B cell (primary cell): ENCODE measurements at regions not wholly inside any gene's neighbourhood (a gene's known extent, or its start where the extent isn't known, plus 50 kb on each side); places are given as distances from the start of the nearest gene placed in this dataset.

ENCODE experiments used
- ATAC-seq: fragments of 200-7000 bp; cut with Tn5 transposase; one replicate; pipeline ENCODE4 v1.10.0; 2021; ENCODE audit warnings: low read depth, mild to moderate bottlenecking, moderate number of reproducible peaks, moderate library complexity
- CTCF ChIA-PET: fragments of 350-600 bp; sonication (Branson Sonifier 250); formaldehyde crosslinking; loops from one replicate; lab custom pipeline; 2021; ENCODE audit warnings: antibody characterized with exemption, inconsistent platforms; lab: Charles Lee
- POLR2A ChIA-PET: fragments of 350-600 bp; sonication (Branson Sonifier 250); formaldehyde crosslinking; loops from one replicate; lab custom pipeline; 2021; ENCODE audit warnings: antibody characterized with exemption; lab: Charles Lee
- DNase-seq: peaks from one replicate; pipeline ENCODE4 v3.0.0; 2013
- H2AFZ ChIP-seq: 2 replicates; pipeline ENCODE4 v1.6.1; 2012; ENCODE audit warnings: mild to moderate bottlenecking, low read depth, low read length; ENCODE audit not compliant: insufficient read depth, poor library complexity, severe bottlenecking
- H3K27ac ChIP-seq, 2 donors: 1 replicate in 1 of 2; 2 replicates in 1 of 2; pipeline ENCODE4 v1.5.1; 2012 to 2013; ENCODE audit warnings: low read length in 2 of 2, mild to moderate bottlenecking in 2 of 2, moderate library complexity in 1 of 2
- H3K27me3 ChIP-seq, 4 experiments: fragments of 200-600 bp in 1 of 4; sonication (generic) in 1 of 4; replicated peaks in 1 of 4; 1 replicate in 2 of 4; 2 replicates in 2 of 4; pipeline versions ENCODE4 v1.6.1 to v1.7.0; 2013 to 2016; ENCODE audit warnings: low read length in 3 of 4, mild to moderate bottlenecking in 2 of 4, mixed read lengths in 1 of 4, moderate library complexity in 1 of 4; ENCODE audit not compliant: insufficient read depth in 4 of 4, control insufficient read depth in 3 of 4; ENCODE audit errors: control extremely low read depth in 1 of 4
- H3K36me3 ChIP-seq, 2 experiments: replicated peaks in 1 of 2; 1 replicate in 1 of 2; 2 replicates in 1 of 2; pipeline versions ENCODE4 v1.6.1 to v1.7.1; 2013; ENCODE audit warnings: low read length in 1 of 2; ENCODE audit not compliant: insufficient read depth in 2 of 2, control insufficient read depth in 1 of 2; ENCODE audit errors: control extremely low read depth in 1 of 2, extremely low read depth in 1 of 2
- H3K4me1 ChIP-seq, 2 donors: fragments of 200-600 bp in 1 of 2; sonication (generic) in 1 of 2; 1 replicate in 1 of 2; 2 replicates in 1 of 2; pipeline versions ENCODE4 v1.5.1 to v1.6.1; 2013 to 2017; ENCODE audit warnings: low read length in 2 of 2; ENCODE audit not compliant: control insufficient read depth in 2 of 2, insufficient read depth in 2 of 2
- H3K4me2 ChIP-seq: replicated peaks from 2 replicates; pipeline ENCODE3; 2012; ENCODE audit warnings: mild to moderate bottlenecking, low read depth, low read length; ENCODE audit not compliant: poor library complexity, severe bottlenecking
- H3K4me3 ChIP-seq, 5 experiments: fragments of 200-600 bp in 1 of 5; sonication (generic) in 1 of 5; 1 replicate in 3 of 5; 2 replicates in 2 of 5; pipeline versions ENCODE4 v1.5.1 to v1.7.0; 2011 to 2016; ENCODE audit warnings: low read length in 4 of 5, mild to moderate bottlenecking in 4 of 5, low read depth in 2 of 5, control low read depth in 1 of 5, moderate library complexity in 1 of 5; ENCODE audit not compliant: insufficient read depth in 1 of 5; ENCODE audit errors: control extremely low read depth in 1 of 5, extremely low read depth in 1 of 5
- H3K79me2 ChIP-seq: fragments of 200-600 bp; sonication (generic); one replicate; pipeline ENCODE4 v1.6.0; 2016; ENCODE audit warnings: low read length; ENCODE audit not compliant: control insufficient read depth, insufficient read depth
- H3K9ac ChIP-seq: fragments of 200-600 bp; sonication (generic); 2 replicates; pipeline ENCODE4 v1.6.1; 2017; ENCODE audit warnings: mild to moderate bottlenecking, low read length, moderate library complexity
- H3K9me3 ChIP-seq, 3 donors: one replicate each; pipeline versions ENCODE4 v1.6.1 to v1.7.1; 2013; ENCODE audit warnings: low read length in 2 of 3; ENCODE audit not compliant: control insufficient read depth in 2 of 3, insufficient read depth in 1 of 3; ENCODE audit errors: control extremely low read depth in 1 of 3
- H4K20me1 ChIP-seq: 2 replicates; pipeline ENCODE4 v1.6.0; 2012; ENCODE audit warnings: mild to moderate bottlenecking, low read length; ENCODE audit not compliant: insufficient read depth, control insufficient read depth, poor library complexity, severe bottlenecking
- H3K27ac Mint-ChIP-seq: one replicate; pipeline ENCODE4 v1.8.0; 2021; ENCODE audit warnings: mixed read lengths
- H3K27me3 Mint-ChIP-seq: one replicate; pipeline ENCODE4 v1.8.0; 2021; ENCODE audit warnings: mixed read lengths
- H3K4me1 Mint-ChIP-seq: one replicate; pipeline ENCODE4 v1.8.0; 2021; ENCODE audit warnings: mixed read lengths
- H3K4me3 Mint-ChIP-seq: one replicate; pipeline ENCODE4 v1.8.0; 2021; ENCODE audit warnings: mixed read lengths
- H3K9me3 Mint-ChIP-seq: one replicate; pipeline ENCODE4 v1.8.0; 2022; ENCODE audit warnings: mixed read lengths; ENCODE audit not compliant: insufficient read depth
- CTCF ChIP-seq: fragments of 200-600 bp; IDR thresholded peaks from one replicate; pipeline ENCODE4 v1.8.0; 2022; ENCODE audit warnings: antibody characterized with exemption, mild to moderate bottlenecking
- EZH2 ChIP-seq: IDR thresholded peaks from 2 replicates; pipeline ENCODE4 v1.6.1; 2012; ENCODE audit warnings: borderline replicate concordance, low read depth, mild to moderate bottlenecking, moderate library complexity, low read length; ENCODE audit not compliant: insufficient read depth, poor library complexity, severe bottlenecking
- WGBS: methylation state at CpG from one replicate; pipeline ENCODE4 v1.1.5; 2013; ENCODE audit warnings: missing lambda C conversion rate; ENCODE audit not compliant: insufficient coverage; 5-methylcytosine and 5-hydroxymethylcytosine counted together
- intact Hi-C: fragments of 100-400 bp; cut with micrococcal nuclease; formaldehyde crosslinking; loops from one replicate; pipeline ENCODE4 v1.10.0; 2022

- Histone ChIP-seq H4K20me1 (no peaks in the 10 kb centered on the region), H3K27ac (no peak overlapping the region), H2AFZ (no peak overlapping the region), H3K4me1 (no peaks in the 10 kb centered on the region), H3K27me3 (no peaks in the 10 kb centered on the region), H3K79me2 (no peaks in the 10 kb centered on the region), H3K4me3 (no peak overlapping the region), H3K4me2 (no peak overlapping the region), H3K9ac (no peak overlapping the region), H3K36me3 (no peaks in the 10 kb centered on the region), H3K9me3 (peaks cover 0 to 12% (median 9%) of the 10 kb centered on the region in 3 donors)
- DNase-seq (no peak), ATAC-seq (no peak)
- no peak overlapping the region for H3K4me3 Mint-ChIP-seq
- CTCF ChIA-PET = no interaction called here
- POLR2A ChIA-PET = no interaction called here
- no peak overlapping the region for H3K27ac Mint-ChIP-seq
- H3K4me1 Mint-ChIP-seq = no peaks in the 10 kb centered on the region
- WGBS = 100% methylated on average over 1 of the region's 2 CpGs
- no peaks in the 10 kb centered on the region for H3K27me3 Mint-ChIP-seq
- no peak for TF ChIP-seq EZH2
- no peak for TF ChIP-seq CTCF
- intact Hi-C loops = no loop called here
- H3K9me3 Mint-ChIP-seq = peaks cover 12% of the 10 kb centered on the region
Observed at GRCh38 chr6:47426524-47427302, 50.9 kb upstream of the CD2AP start.

GRCh38 chr6:47427680-47428079, 49.9 kb upstream of the CD2AP start:
- Histone ChIP-seq H3K36me3 (no peaks in the 10 kb centered on the region), H3K4me2 (no peak overlapping the region), H3K79me2 (no peaks in the 10 kb centered on the region), H4K20me1 (no peaks in the 10 kb centered on the region), H3K4me3 (no peak overlapping the region), H3K4me1 (no peaks in the 10 kb centered on the region), H2AFZ (no peak overlapping the region), H3K27ac (no peak overlapping the region), H3K9ac (no peak overlapping the region), H3K9me3 (peaks cover 0 to 12% (median 9%) of the 10 kb centered on the region in 3 donors), H3K27me3 (no peaks in the 10 kb centered on the region)
- peaks cover 12% of the 10 kb centered on the region for H3K9me3 Mint-ChIP-seq
- ATAC-seq (no peak), DNase-seq (no peak)
- ChIA-PET POLR2A (no interaction called here), CTCF (no interaction called here)
- H3K4me3 Mint-ChIP-seq = no peak overlapping the region
- intact Hi-C loops = no loop called here
- no peaks in the 10 kb centered on the region for H3K4me1 Mint-ChIP-seq
- no peak for TF ChIP-seq EZH2
- no peak for TF ChIP-seq CTCF
- no peaks in the 10 kb centered on the region for H3K27me3 Mint-ChIP-seq
- no peak overlapping the region for H3K27ac Mint-ChIP-seq
